K562 (cell line): ENCODE measurements at regions not wholly inside any gene's neighbourhood (a gene's known extent, or its start where the extent isn't known, plus 50 kb on each side); places are given as distances from the start of the nearest gene placed in this dataset.

Source experiments
- ATF3 ChIP-seq, 2 experiments: fragments of 450-650 bp in 1 of 2; sonication (generic) in 1 of 2; formaldehyde crosslinking in 1 of 2; IDR thresholded peaks in 1 of 2; conservative IDR thresholded peaks in 1 of 2; 2 replicates each; pipeline versions ENCODE4 v1.6.1 to v1.8.1; 2016 to 2023; ENCODE audit warnings: mild to moderate bottlenecking in 2 of 2, moderate library complexity in 2 of 2, inconsistent platforms in 1 of 2, missing genetic modification reagents in 1 of 2
- FIP1L1 ChIP-seq: fragments of 200-400 bp; formaldehyde crosslinking; IDR thresholded peaks from 2 replicates; pipeline ENCODE4 v1.6.1; 2018; ENCODE audit warnings: mild to moderate bottlenecking, low read depth, low read length; ENCODE audit not compliant: poor library complexity, severe bottlenecking
- RFX7 ChIP-seq: fragments of 250-450 bp; sonication (Bioruptor Pico); IDR thresholded peaks from 2 replicates; pipeline ENCODE4 v1.5.1; 2021; ENCODE audit warnings: mild to moderate bottlenecking
- TBP ChIP-seq: optimal IDR thresholded peaks from 2 replicates; pipeline ENCODE3; 2011; ENCODE audit warnings: low read depth, low read length, improper control_type of control experiment
- USF1 ChIP-seq: sonication (generic); formaldehyde crosslinking; IDR thresholded peaks from 2 replicates; pipeline ENCODE4 v1.9.0; 2022; ENCODE audit warnings: mild to moderate bottlenecking, missing genetic modification reagents
- ZBTB40 ChIP-seq, 2 experiments: fragments of 450-650 bp in 1 of 2; sonication (generic) in 1 of 2; formaldehyde crosslinking in 1 of 2; IDR thresholded peaks; 2 replicates each; pipeline versions ENCODE4 v1.7.1 to v1.9.0; 2016 to 2022; ENCODE audit warnings: inconsistent platforms in 1 of 2, mild to moderate bottlenecking in 1 of 2, missing genetic modification reagents in 1 of 2

- TF ChIP-seq ATF3 (IDR thresholded peaks at IDR 0.05) = peak; percentile 24; the same call in 1 of the 2 replicates
- TF ChIP-seq ATF3 (CRISPR knock-in tag; conservative IDR thresholded peaks at IDR 0.05) = no peak
- no peak for TF ChIP-seq TBP
- no peak for TF ChIP-seq ZBTB40 (IDR thresholded peaks at IDR 0.05)
- TF ChIP-seq ZBTB40 (CRISPR knock-in tag; IDR thresholded peaks at IDR 0.05) = no peak
- no peak for TF ChIP-seq RFX7 (CRISPR knock-in tag)
- peak; percentile 70 for TF ChIP-seq USF1 (CRISPR knock-in tag)
- TF ChIP-seq FIP1L1 = no peak
Observed at GRCh38 chr2:64359892-64360657, 93.9 kb upstream of the LGALSL start (continued).
